AG10803 (cell line): ENCODE measurements at regions not wholly inside any gene's neighbourhood (a gene's known extent, or its start where the extent isn't known, plus 50 kb on each side); places are given as distances from the start of the nearest gene placed in this dataset.

Experiments used
- DNase-seq: peaks from one replicate; pipeline ENCODE4 v3.0.0; 2010; ENCODE audit warnings: low read depth
- H3K4me3 ChIP-seq: 2 replicates; pipeline ENCODE4 v1.5.1; 2011; ENCODE audit warnings: mild to moderate bottlenecking, low read length, control low read depth
- CTCF ChIP-seq: conservative IDR thresholded peaks from 2 replicates; pipeline ENCODE4 v1.5.1; 2011; ENCODE audit warnings: mild to moderate bottlenecking, low read length, control low read depth, inconsistent platforms

GRCh38 chr4:28799696-28800095, 1920.5 kb upstream of the PCDH7 start:
- H3K4me3 ChIP-seq: no peak overlapping the region
- TF ChIP-seq CTCF: no peak
- no peak for DNase-seq

- no peak for DNase-seq
- TF ChIP-seq CTCF: no peak
- H3K4me3 ChIP-seq: no peak overlapping the region
Observed at GRCh38 chr4:28811025-28811424, 1909.1 kb upstream of the PCDH7 start.

GRCh38 chr4:28822163-28822562, 1898.0 kb upstream of the PCDH7 start:
- DNase-seq: no peak
- no peak for TF ChIP-seq CTCF
- no peak overlapping the region for H3K4me3 ChIP-seq

- no peak overlapping the region for H3K4me3 ChIP-seq
- DNase-seq: no peak
- TF ChIP-seq CTCF: no peak
Observed at GRCh38 chr4:28827866-28828265, 1892.3 kb upstream of the PCDH7 start.

- no peak overlapping the region for H3K4me3 ChIP-seq
- DNase-seq: no peak
- TF ChIP-seq CTCF: no peak
Observed at GRCh38 chr4:28831867-28832266, 1888.3 kb upstream of the PCDH7 start.

GRCh38 chr4:28832444-28832843, 1887.7 kb upstream of the PCDH7 start:
- H3K4me3 ChIP-seq: no peak overlapping the region
- no peak for DNase-seq
- no peak for TF ChIP-seq CTCF

GRCh38 chr4:28834120-28834519, 1886.0 kb upstream of the PCDH7 start:
- TF ChIP-seq CTCF: no peak
- H3K4me3 ChIP-seq: no peak overlapping the region
- no peak for DNase-seq
